ENCODE measurements at regions not wholly inside any gene's neighbourhood (a gene's known extent, or its start where the extent isn't known, plus 50 kb on each side); places are given as distances from the start of the nearest gene placed in this dataset.

DNA sequence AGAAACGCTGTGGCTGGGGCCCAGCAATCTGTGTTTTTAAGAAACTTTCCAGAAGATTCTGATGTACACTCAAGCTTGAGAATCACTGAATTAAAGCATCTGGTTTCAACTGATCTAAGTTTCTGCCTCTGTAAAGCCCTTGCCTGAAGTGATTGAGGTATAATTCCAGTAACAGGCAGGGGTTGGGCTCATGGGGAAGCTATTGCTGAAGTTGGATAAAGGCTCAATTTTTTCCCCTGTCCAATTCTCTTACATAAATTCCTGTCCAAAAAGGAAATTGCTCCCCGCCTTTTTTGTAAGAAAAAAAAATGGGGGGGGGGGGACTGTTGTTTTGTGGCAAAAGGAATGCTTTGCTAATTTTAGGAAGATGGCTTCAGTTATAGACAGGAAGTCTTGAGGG, 337.4 kb downstream of the NUAK1 start (continued):
- TF ChIP-seq, protein P1, sequence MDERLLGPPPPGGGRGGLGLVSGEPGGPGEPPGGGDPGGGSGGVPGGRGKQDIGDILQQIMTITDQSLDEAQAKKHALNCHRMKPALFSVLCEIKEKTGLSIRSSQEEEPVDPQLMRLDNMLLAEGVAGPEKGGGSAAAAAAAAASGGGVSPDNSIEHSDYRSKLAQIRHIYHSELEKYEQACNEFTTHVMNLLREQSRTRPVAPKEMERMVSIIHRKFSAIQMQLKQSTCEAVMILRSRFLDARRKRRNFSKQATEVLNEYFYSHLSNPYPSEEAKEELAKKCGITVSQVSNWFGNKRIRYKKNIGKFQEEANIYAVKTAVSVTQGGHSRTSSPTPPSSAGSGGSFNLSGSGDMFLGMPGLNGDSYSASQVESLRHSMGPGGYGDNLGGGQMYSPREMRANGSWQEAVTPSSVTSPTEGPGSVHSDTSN (CRISPR knock-in tag; IDR thresholded peaks at IDR 0.05): no peak
- TF ChIP-seq ZNF234 (CRISPR knock-in tag; conservative IDR thresholded peaks at IDR 0.05) (no peak), ZNF235 (CRISPR knock-in tag; IDR thresholded peaks at IDR 0.05; ENCODE audit: borderline replicate concordance) (no peak), ZNF335 (CRISPR knock-in tag; IDR thresholded peaks at IDR 0.05) (no peak), ONECUT2 (CRISPR knock-in tag; IDR thresholded peaks at IDR 0.05) (no peak), ZNF83 (CRISPR knock-in tag; IDR thresholded peaks at IDR 0.05; ENCODE audit: borderline replicate concordance) (no peak), PAX8 (CRISPR knock-in tag; IDR thresholded peaks at IDR 0.05; ENCODE audit: borderline replicate concordance) (no peak), ZNF260 (CRISPR knock-in tag; IDR thresholded peaks at IDR 0.05; ENCODE audit: borderline replicate concordance, low read depth) (no peak), ZNF768 (CRISPR knock-in tag; IDR thresholded peaks at IDR 0.05) (no peak)
- TF ChIP-seq, protein P2, sequence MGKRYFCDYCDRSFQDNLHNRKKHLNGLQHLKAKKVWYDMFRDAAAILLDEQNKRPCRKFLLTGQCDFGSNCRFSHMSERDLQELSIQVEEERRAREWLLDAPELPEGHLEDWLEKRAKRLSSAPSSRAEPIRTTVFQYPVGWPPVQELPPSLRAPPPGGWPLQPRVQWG (CRISPR knock-in tag; IDR thresholded peaks at IDR 0.05; ENCODE audit: borderline replicate concordance, low read depth): no peak

DNA sequence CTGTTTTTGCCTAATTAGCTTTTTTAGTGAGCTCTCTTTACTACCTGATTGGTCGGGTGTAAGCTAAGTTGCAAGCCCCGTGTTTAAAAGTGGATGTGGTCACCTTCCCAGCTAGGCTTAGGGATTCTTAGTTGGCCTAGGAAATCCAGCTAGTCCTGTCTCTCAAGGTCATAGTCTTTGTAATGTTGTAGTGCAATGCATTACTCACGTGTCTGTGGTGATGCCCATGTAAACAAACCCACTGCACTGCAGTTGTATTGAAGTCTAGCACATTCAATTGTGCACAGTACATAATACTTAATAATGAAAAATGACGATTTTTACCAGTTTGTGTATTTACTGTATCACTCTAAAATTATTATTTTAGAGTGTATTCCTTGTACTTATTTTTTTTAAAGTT, 335.5 kb downstream of the NUAK1 start:
- Histone ChIP-seq H3K4me1 (ENCODE audit: insufficient read depth, low read length) (no peaks in the 10 kb centered on the region), H3K36me3 (replicated peaks in 1 of 2; ENCODE audit: control insufficient read depth in 1 of 2, insufficient read depth in 2 of 2, low read length in 2 of 2) (no peaks in the 10 kb centered on the region), H4K20me1 (ENCODE audit: insufficient read depth, low read length) (no peaks in the 10 kb centered on the region), H3K4me3 (replicated peaks in 1 of 3; ENCODE audit: insufficient read depth in 1 of 3, low read depth in 2 of 3, low read length in 3 of 3) (no peak overlapping the region), H3K27me3 (ENCODE audit: control insufficient read depth in 1 of 2, insufficient read depth in 2 of 2, low read length in 2 of 2) (no peaks in the 10 kb centered on the region; a peak in 1 of 5 replicates), H3K9ac (ENCODE audit: insufficient read depth, low read depth, low read length) (no peak overlapping the region), H3K27ac (ENCODE audit: extremely low read length, insufficient read depth, low read length) (no peak overlapping the region), H3K9me3 (ENCODE audit: low read length) (no peaks in the 10 kb centered on the region), H3K4me2 (ENCODE audit: low read depth, low read length) (no peak overlapping the region), H2AFZ (ENCODE audit: low read length) (no peak overlapping the region), H3K79me2 (ENCODE audit: insufficient read depth, low read length) (no peaks in the 10 kb centered on the region)
- no peak for FAIRE-seq
- no TSS peak for BruUV-seq (replicated peaks)
- peak; percentile 3 for DNase-seq (ENCODE audit: low spot score)
- TF ChIP-seq, protein P3, sequence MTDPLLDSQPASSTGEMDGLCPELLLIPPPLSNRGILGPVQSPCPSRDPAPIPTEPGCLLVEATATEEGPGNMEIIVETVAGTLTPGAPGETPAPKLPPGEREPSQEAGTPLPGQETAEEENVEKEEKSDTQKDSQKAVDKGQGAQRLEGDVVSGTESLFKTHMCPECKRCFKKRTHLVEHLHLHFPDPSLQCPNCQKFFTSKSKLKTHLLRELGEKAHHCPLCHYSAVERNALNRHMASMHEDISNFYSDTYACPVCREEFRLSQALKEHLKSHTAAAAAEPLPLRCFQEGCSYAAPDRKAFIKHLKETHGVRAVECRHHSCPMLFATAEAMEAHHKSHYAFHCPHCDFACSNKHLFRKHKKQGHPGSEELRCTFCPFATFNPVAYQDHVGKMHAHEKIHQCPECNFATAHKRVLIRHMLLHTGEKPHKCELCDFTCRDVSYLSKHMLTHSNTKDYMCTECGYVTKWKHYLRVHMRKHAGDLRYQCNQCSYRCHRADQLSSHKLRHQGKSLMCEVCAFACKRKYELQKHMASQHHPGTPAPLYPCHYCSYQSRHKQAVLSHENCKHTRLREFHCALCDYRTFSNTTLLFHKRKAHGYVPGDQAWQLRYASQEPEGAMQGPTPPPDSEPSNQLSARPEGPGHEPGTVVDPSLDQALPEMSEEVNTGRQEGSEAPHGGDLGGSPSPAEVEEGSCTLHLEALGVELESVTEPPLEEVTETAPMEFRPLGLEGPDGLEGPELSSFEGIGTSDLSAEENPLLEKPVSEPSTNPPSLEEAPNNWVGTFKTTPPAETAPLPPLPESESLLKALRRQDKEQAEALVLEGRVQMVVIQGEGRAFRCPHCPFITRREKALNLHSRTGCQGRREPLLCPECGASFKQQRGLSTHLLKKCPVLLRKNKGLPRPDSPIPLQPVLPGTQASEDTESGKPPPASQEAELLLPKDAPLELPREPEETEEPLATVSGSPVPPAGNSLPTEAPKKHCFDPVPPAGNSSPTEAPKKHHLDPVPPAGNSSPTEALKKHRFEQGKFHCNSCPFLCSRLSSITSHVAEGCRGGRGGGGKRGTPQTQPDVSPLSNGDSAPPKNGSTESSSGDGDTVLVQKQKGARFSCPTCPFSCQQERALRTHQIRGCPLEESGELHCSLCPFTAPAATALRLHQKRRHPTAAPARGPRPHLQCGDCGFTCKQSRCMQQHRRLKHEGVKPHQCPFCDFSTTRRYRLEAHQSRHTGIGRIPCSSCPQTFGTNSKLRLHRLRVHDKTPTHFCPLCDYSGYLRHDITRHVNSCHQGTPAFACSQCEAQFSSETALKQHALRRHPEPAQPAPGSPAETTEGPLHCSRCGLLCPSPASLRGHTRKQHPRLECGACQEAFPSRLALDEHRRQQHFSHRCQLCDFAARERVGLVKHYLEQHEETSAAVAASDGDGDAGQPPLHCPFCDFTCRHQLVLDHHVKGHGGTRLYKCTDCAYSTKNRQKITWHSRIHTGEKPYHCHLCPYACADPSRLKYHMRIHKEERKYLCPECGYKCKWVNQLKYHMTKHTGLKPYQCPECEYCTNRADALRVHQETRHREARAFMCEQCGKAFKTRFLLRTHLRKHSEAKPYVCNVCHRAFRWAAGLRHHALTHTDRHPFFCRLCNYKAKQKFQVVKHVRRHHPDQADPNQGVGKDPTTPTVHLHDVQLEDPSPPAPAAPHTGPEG (CRISPR knock-in tag; IDR thresholded peaks at IDR 0.05): no peak
- TF ChIP-seq RFXANK (CRISPR knock-in tag; IDR thresholded peaks at IDR 0.05) (no peak), TSC22D2 (CRISPR knock-in tag; IDR thresholded peaks at IDR 0.05; ENCODE audit: borderline replicate concordance) (no peak)
- in situ Hi-C loops (cut with HindIII; ENCODE audit: extremely low pct_ligation_motif_present, low pct_unique_long_range_greater_than_20kb): no loop called here
- WGBS (ENCODE audit: low lambda C conversion rate): 0% methylated on average over 4 of the region's 4 CpGs
- ChIA-PET CTCF (ENCODE audit: low intra/inter-chr PET ratio, low total read pairs) (no interaction called here), POLR2A (no interaction called here)
- intact Hi-C loops (cut with micrococcal nuclease; ENCODE audit: unreplicated experiment): no loop called here
- no peak for ATAC-seq
